Stimulated activated CD4-positive, alpha-beta T cell treated with anti-CD3 and anti-CD28 coated beads, Interleukin-1b, Interleukin-23, amount 100 ng/mL, for 4 hours (primary cell): ENCODE measurements at regions not wholly inside any gene's neighbourhood (a gene's known extent, or its start where the extent isn't known, plus 50 kb on each side); places are given as distances from the start of the nearest gene placed in this dataset.
"Not testable (repeated sequence)": the region's sequence is repeated elsewhere in the genome, so short reads cannot be mapped to it uniquely, and the experiment has no call there.

Experiments
- DNase-seq, 2 donors: peaks; one replicate each; pipeline ENCODE4 v3.0.0-alpha.2; 2020; ENCODE audit warnings: low read depth in 2 of 2

- no peak for DNase-seq
Measured at GRCh38 chr4:17241835-17242234, 270.1 kb downstream of the QDPR start.

DNA sequence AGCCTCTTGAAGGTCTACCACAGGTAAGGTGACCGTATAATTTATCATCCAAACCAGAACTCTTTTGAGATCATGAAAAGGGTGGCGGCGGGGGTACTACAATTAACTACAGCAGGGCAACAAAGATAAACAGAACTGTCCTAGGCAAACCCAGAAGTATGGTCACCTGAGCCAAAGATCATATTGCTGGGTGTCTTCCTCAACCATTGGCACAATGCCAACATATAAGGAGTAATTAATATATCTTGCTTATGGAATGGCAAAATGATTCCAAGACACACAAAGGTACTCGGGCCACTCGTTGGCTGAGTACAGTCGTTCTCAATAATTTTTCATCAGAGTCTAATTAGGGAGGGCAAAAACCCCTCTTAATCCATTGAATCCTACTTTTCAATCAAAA lies 273.3 kb downstream of the QDPR start:
- no peak for DNase-seq

DNA sequence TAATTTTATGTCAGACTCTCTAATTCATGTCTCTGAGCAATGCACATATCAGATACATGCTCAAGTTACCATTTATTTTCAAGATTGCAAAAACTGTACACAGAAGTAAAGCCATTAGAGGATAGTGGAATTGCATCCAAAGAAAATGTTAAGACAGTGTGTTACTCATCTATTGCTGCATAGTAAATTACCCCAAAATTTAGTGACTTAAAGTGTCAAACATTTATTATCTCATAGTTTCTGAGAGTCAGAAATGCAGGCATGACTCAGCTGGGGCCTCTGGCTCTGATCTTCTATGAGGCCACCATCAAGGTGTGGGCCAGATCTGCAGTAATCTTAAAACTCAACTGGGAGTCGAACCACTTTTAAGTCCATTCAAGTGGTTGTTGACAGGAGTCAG lies 275.2 kb downstream of the QDPR start:
- DNase-seq: no peak

DNA sequence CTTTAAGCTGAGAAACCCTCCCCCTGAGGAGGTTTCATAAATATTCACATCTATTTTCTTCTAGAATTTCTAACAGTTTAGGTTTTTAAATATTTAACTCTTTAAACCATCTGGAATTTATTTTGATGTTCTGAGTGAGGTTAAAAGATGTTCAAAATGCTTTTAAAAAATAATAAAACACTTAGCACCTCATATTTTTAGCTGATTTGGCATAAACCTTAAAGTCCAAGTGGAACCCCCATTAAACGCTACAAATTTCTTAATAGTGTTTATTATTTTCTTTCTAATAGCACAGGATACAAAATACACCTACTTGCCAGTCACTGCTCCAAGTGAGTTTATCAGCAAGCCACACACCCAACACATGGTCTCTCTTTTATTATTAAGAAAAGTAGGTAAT lies 277.2 kb downstream of the QDPR start:
- no peak for DNase-seq

- DNase-seq: no peak
Measured at GRCh38 chr4:17232566-17233253, 279.2 kb downstream of the QDPR start.

- not testable (repeated sequence) for DNase-seq
Measured at GRCh38 chr4:17231880-17232475, 279.9 kb downstream of the QDPR start.

GRCh38 chr4:17230727-17231126 lies 281.2 kb downstream of the QDPR start:
- DNase-seq: no peak

GRCh38 chr4:17220816-17221215 lies 291.1 kb downstream of the QDPR start:
- no peak for DNase-seq

DNA sequence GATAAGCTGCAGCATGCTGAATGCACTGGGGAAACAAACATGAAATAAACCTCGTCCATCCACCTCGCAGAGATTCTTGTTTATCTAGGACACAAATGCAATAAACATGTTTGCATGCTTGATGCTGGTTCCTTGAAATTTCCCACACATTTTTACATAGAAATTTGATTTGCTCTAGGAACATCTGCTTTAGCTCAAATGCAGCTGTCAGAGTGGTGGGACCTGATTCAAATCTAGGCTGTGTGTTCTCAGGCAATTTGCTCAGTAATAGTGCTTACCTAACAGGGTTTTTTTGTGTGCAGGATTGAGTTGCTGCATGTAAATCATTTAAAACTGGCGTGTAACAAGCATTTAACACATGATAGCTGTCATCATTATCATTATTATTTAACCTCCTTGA lies 293.1 kb downstream of the QDPR start:
- no peak for DNase-seq

- no peak for DNase-seq
Measured at GRCh38 chr4:17206829-17207801, 304.8 kb downstream of the QDPR start.

DNA sequence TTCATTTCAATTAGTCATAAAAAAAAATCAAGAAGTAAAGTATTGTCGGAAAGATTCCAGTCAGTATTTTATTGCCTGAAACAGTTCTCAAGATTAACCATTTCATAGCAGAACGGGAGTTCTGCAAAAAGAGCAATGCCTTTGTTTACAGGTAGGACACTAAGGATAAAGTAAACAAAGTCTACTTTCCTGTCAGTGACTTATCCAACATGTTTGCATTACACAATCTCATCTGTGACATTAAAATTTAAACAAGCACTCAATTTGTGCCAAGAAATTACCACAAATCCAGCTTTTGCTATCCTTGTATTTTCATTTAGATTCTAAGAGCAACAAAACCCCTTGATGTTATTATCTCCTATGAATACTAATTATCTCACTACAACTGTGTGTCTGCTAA lies 306.5 kb upstream of the LDB2 start:
- DNase-seq: no peak

- no peak for DNase-seq
Measured at GRCh38 chr4:17203797-17204196, 305.4 kb upstream of the LDB2 start.

GRCh38 chr4:17197070-17197469 lies 298.6 kb upstream of the LDB2 start:
- DNase-seq: no peak

- no peak for DNase-seq
Measured at GRCh38 chr4:17195461-17196275, 297.2 kb upstream of the LDB2 start.

- no peak for DNase-seq
Measured at GRCh38 chr4:17194586-17194985, 296.1 kb upstream of the LDB2 start.

DNA sequence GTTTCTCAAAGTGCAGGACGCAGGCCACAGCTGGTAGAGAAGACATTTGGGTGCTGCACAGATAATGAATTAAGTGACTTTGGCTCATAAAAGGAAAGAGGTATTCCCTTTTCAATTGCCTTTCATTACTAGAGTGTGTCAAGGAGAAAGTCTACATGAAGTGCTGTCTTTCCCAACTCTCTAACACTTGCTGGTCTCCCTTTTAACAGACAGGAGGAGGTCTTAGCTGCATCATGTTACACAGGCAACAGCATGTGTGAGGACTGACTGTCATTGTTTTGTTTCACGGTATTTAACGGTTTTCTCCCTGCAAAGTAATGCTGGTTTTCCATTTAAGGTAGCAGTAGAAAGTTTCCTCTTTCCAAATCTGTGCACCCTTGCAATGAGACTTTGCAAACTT lies 291.3 kb upstream of the LDB2 start:
- no peak for DNase-seq

DNA sequence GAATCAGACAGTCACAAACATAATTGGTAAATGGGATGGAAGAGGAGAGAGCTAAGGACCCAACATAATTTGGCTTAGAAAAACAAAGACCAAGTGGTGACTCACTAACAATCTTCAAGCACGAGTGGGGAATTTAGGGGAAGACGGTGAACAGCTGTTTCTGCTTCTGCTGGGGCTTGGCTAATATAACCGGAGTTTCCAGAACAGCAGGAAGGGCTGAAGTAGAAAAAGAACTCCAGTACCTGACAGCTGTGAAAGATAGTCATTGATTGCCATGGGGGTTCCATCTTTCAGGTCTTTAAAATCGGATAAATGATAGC lies 290.9 kb upstream of the LDB2 start:
- DNase-seq: no peak

- no peak for DNase-seq
Measured at GRCh38 chr4:17188547-17189400, 290.3 kb upstream of the LDB2 start.

DNA sequence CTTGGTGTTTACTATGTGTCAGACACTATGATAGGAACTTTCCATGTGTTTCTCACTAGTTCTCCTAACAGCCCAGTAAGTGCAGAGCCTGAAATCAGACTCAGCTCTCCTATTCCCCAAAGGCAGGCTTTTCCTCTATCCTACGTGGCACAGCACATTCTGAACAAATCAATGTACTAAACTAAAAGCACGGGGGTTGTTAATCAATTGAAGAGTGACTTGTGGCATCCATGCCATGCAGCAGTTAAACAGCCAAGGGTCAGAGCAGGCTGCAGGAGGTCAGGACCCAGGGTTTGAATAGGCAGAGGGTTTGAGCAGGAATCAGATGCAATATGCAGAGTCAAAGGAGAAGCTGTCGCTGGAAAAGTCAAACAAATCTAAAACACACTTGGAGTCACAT lies 289.7 kb upstream of the LDB2 start:
- no peak for DNase-seq

GRCh38 chr4:17187003-17187402 lies 288.6 kb upstream of the LDB2 start:
- DNase-seq: no peak

GRCh38 chr4:17182888-17183287 lies 284.4 kb upstream of the LDB2 start:
- no peak for DNase-seq
